Ishikawa (cell line): ENCODE measurements at regions not wholly inside any gene's neighbourhood (a gene's known extent, or its start where the extent isn't known, plus 50 kb on each side); places are given as distances from the start of the nearest gene placed in this dataset.

Experiments
- CEBPB ChIP-seq: IDR thresholded peaks from 2 replicates; pipeline ENCODE4 v1.6.1; 2012
- FOXM1 ChIP-seq: IDR thresholded peaks from 2 replicates; pipeline ENCODE4 v1.6.1; 2012; ENCODE audit warnings: low read depth, borderline replicate concordance
- NFIC ChIP-seq: IDR thresholded peaks from 2 replicates; pipeline ENCODE4 v1.6.1; 2012
- RAD21 ChIP-seq: IDR thresholded peaks from 2 replicates; pipeline ENCODE4 v1.6.1; 2012; ENCODE audit warnings: low read depth
- REST ChIP-seq: IDR thresholded peaks from 2 replicates; pipeline ENCODE4 v1.6.1; 2012; ENCODE audit warnings: low read depth, mild to moderate bottlenecking
- TAF1 ChIP-seq: IDR thresholded peaks from 2 replicates; pipeline ENCODE4 v1.6.1; 2012; ENCODE audit warnings: low read depth, mild to moderate bottlenecking
- TF ChIP-seq, protein P1 (sequence below): IDR thresholded peaks from 2 replicates; pipeline ENCODE4 v1.6.1; 2012

GRCh38 chr4:25538430-25538829, 117.2 kb upstream of the SLC34A2 start:
- TF ChIP-seq FOXM1 (no peak), RAD21 (no peak), CEBPB (no peak), TAF1 (no peak), NFIC (no peak), REST (no peak)
- TF ChIP-seq, protein P1, sequence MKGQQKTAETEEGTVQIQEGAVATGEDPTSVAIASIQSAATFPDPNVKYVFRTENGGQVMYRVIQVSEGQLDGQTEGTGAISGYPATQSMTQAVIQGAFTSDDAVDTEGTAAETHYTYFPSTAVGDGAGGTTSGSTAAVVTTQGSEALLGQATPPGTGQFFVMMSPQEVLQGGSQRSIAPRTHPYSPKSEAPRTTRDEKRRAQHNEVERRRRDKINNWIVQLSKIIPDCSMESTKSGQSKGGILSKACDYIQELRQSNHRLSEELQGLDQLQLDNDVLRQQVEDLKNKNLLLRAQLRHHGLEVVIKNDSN: no peak
